Forelimb muscle (tissue), 1 donor: ENCODE measurements at regions not wholly inside any gene's neighbourhood (a gene's known extent, or its start where the extent isn't known, plus 50 kb on each side); places are given as distances from the start of the nearest gene placed in this dataset.

Source experiments
- DNase-seq: peaks from one replicate; pipeline ENCODE4 v3.0.0-alpha.2; 2013; ENCODE audit warnings: low read depth

- no peak for DNase-seq
These were observed 628.6 kb upstream of the CCDC54 start for GRCh38 chr3:106748472-106749262.

GRCh38 chr3:106750092-106750491 is 627.1 kb upstream of the CCDC54 start:
- no peak for DNase-seq

GRCh38 chr3:106755336-106755735 is 621.9 kb upstream of the CCDC54 start:
- no peak for DNase-seq

- DNase-seq = no peak
These were observed 620.3 kb upstream of the CCDC54 start for GRCh38 chr3:106756901-106757300.

- no peak for DNase-seq
These were observed 618.8 kb upstream of the CCDC54 start for GRCh38 chr3:106758459-106758858.

- DNase-seq = no peak
These were observed 617.5 kb upstream of the CCDC54 start for GRCh38 chr3:106759731-106760130.

GRCh38 chr3:106765342-106765741 is 611.9 kb upstream of the CCDC54 start:
- DNase-seq = no peak

GRCh38 chr3:106768941-106769480 is 608.2 kb upstream of the CCDC54 start:
- DNase-seq = no peak

GRCh38 chr3:106773795-106774194 is 603.4 kb upstream of the CCDC54 start:
- DNase-seq = no peak

GRCh38 chr3:106783231-106783630 is 594.0 kb upstream of the CCDC54 start:
- peak; percentile 24 for DNase-seq

GRCh38 chr3:106789276-106789675 is 588.0 kb upstream of the CCDC54 start:
- DNase-seq = no peak

GRCh38 chr3:106792716-106793115 is 584.5 kb upstream of the CCDC54 start:
- no peak for DNase-seq

GRCh38 chr3:106794442-106794841 is 582.8 kb upstream of the CCDC54 start:
- no peak for DNase-seq

- DNase-seq = no peak
These were observed 581.7 kb upstream of the CCDC54 start for GRCh38 chr3:106795553-106795952.

- no peak for DNase-seq
These were observed 579.8 kb upstream of the CCDC54 start for GRCh38 chr3:106797461-106797860.

- DNase-seq = no peak
These were observed 571.6 kb upstream of the CCDC54 start for GRCh38 chr3:106805625-106806024.

GRCh38 chr3:106806964-106807363 is 570.3 kb upstream of the CCDC54 start:
- no peak for DNase-seq

GRCh38 chr3:106809041-106809440 is 568.2 kb upstream of the CCDC54 start:
- DNase-seq = no peak

GRCh38 chr3:106809623-106810299 is 567.5 kb upstream of the CCDC54 start:
- DNase-seq = no peak

- DNase-seq = peak; percentile 49
These were observed 566.9 kb upstream of the CCDC54 start for GRCh38 chr3:106810300-106810875.

- DNase-seq = no peak
These were observed 565.9 kb upstream of the CCDC54 start for GRCh38 chr3:106811376-106811775.

GRCh38 chr3:106813742-106814141 is 563.5 kb upstream of the CCDC54 start:
- DNase-seq = peak; percentile 51

- no peak for DNase-seq
These were observed 563.0 kb upstream of the CCDC54 start for GRCh38 chr3:106814231-106814630.
